DOHH2 (cell line): ENCODE measurements at regions not wholly inside any gene's neighbourhood (a gene's known extent, or its start where the extent isn't known, plus 50 kb on each side); places are given as distances from the start of the nearest gene placed in this dataset.
"Not testable (repeated sequence)": the region's sequence is repeated elsewhere in the genome, so short reads cannot be mapped to it uniquely, and the experiment has no call there.

Experiments used
- H3F3A ChIP-seq: fragments of 200-600 bp; sonication (generic), shearing (Covaris generic); 2 replicates; pipeline ENCODE4 v1.6.0; 2016; ENCODE audit warnings: antibody characterized with exemption, mild to moderate bottlenecking; ENCODE audit not compliant: control insufficient read depth, insufficient read depth
- H3K27ac ChIP-seq: fragments of 200-600 bp; sonication (generic); 2 replicates; pipeline ENCODE4 v1.5.1; 2014; ENCODE audit warnings: low read depth, mild to moderate bottlenecking, low read length, moderate library complexity
- H3K27me3 ChIP-seq: fragments of 200-600 bp; sonication (generic); 2 replicates; pipeline ENCODE4 v1.6.1; 2014; ENCODE audit warnings: mild to moderate bottlenecking, low read length, mixed read lengths; ENCODE audit not compliant: control insufficient read depth
- H3K36me3 ChIP-seq: fragments of 200-600 bp; sonication (generic); 2 replicates; pipeline ENCODE4 v1.6.1; 2014; ENCODE audit warnings: mild to moderate bottlenecking, low read length, moderate library complexity, mixed read lengths; ENCODE audit not compliant: control insufficient read depth
- H3K4me1 ChIP-seq: fragments of 200-600 bp; sonication (generic); 2 replicates; pipeline ENCODE4 v1.6.1; 2014; ENCODE audit warnings: mild to moderate bottlenecking, low read length, mixed read lengths; ENCODE audit not compliant: control insufficient read depth
- H3K4me2 ChIP-seq: fragments of 200-600 bp; sonication (generic); 2 replicates; pipeline ENCODE4 v1.6.0; 2014; ENCODE audit warnings: mild to moderate bottlenecking, low read length, moderate library complexity
- H3K4me3 ChIP-seq: fragments of 200-600 bp; sonication (generic); 2 replicates; pipeline ENCODE4 v1.5.1; 2014; ENCODE audit warnings: mild to moderate bottlenecking, low read length, mixed read lengths
- H3K79me2 ChIP-seq: fragments of 200-600 bp; sonication (generic); 2 replicates; pipeline ENCODE4 v1.6.1; 2014; ENCODE audit warnings: mild to moderate bottlenecking, low read length, mixed read lengths; ENCODE audit not compliant: control insufficient read depth
- H3K9me2 ChIP-seq: fragments of 200-600 bp; sonication (generic); replicated peaks from 2 replicates; pipeline ENCODE4 v1.6.1; 2014; ENCODE audit warnings: mild to moderate bottlenecking, low read length, mixed read lengths; ENCODE audit not compliant: control insufficient read depth
- H3K9me3 ChIP-seq: fragments of 200-600 bp; sonication (generic); 2 replicates; pipeline ENCODE4 v1.6.1; 2014; ENCODE audit warnings: antibody characterized with exemption, low read length, mixed read lengths; ENCODE audit not compliant: control insufficient read depth, insufficient read depth
- H4K20me1 ChIP-seq: fragments of 200-600 bp; sonication (generic); 2 replicates; pipeline ENCODE4 v1.6.0; 2014; ENCODE audit warnings: low read depth, mild to moderate bottlenecking, antibody characterized with exemption, low read length, moderate library complexity; ENCODE audit not compliant: control insufficient read depth, insufficient read depth
- EZH2phosphoT487 ChIP-seq: fragments of 200-600 bp; sonication (generic); IDR thresholded peaks from 2 replicates; pipeline ENCODE4 v1.6.1; 2017; ENCODE audit warnings: borderline replicate concordance, mild to moderate bottlenecking, antibody characterized with exemption, low read length, moderate library complexity, mixed read lengths
- TF ChIP-seq, protein P1 (sequence below): fragments of 200-600 bp; sonication (generic); IDR thresholded peaks from one replicate; pipeline ENCODE4 v1.5.1; 2014; ENCODE audit warnings: antibody characterized with exemption, mild to moderate bottlenecking, low read depth, low read length; ENCODE audit not compliant: poor library complexity, severe bottlenecking

GRCh38 chr5:97234380-97234779 is 51.3 kb upstream of the RIOK2 start:
- not testable (repeated sequence) for H4K20me1 ChIP-seq, H3K9me2 ChIP-seq, H3F3A ChIP-seq, H3K27ac ChIP-seq, H3K4me3 ChIP-seq, H3K4me2 ChIP-seq, H3K79me2 ChIP-seq, H3K4me1 ChIP-seq, H3K36me3 ChIP-seq, H3K27me3 ChIP-seq, H3K9me3 ChIP-seq

DNA sequence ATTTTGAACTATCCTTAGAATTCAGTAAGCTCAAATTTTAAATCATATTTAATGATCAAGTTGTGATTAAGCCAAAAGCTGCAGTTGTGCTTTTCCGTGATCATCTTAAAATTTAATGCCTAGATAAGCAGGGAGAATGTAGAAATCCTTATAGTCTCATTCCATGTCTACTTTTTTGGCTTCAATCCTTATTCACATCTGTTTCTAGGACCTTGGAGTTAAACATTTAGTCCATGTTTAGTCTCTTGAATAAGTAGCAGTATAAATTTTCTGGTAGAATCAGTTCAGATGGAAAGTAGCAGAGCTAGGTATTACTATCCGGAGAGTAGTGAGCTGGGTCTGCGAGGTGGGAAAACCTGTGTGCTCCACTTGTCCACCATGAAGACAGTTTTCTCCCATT is 59.3 kb upstream of the RIOK2 start:
- H3K9me2 ChIP-seq: no peaks in the 10 kb centered on the region
- no peak overlapping the region for H3K27ac ChIP-seq
- H3K4me3 ChIP-seq: no peak overlapping the region
- no peaks in the 10 kb centered on the region for H3K27me3 ChIP-seq
- H3K4me1 ChIP-seq: no peaks in the 10 kb centered on the region
- no peak overlapping the region for H3K4me2 ChIP-seq
- no peaks in the 10 kb centered on the region for H3K36me3 ChIP-seq
- no peaks in the 10 kb centered on the region for H3K79me2 ChIP-seq
- TF ChIP-seq, protein P1, sequence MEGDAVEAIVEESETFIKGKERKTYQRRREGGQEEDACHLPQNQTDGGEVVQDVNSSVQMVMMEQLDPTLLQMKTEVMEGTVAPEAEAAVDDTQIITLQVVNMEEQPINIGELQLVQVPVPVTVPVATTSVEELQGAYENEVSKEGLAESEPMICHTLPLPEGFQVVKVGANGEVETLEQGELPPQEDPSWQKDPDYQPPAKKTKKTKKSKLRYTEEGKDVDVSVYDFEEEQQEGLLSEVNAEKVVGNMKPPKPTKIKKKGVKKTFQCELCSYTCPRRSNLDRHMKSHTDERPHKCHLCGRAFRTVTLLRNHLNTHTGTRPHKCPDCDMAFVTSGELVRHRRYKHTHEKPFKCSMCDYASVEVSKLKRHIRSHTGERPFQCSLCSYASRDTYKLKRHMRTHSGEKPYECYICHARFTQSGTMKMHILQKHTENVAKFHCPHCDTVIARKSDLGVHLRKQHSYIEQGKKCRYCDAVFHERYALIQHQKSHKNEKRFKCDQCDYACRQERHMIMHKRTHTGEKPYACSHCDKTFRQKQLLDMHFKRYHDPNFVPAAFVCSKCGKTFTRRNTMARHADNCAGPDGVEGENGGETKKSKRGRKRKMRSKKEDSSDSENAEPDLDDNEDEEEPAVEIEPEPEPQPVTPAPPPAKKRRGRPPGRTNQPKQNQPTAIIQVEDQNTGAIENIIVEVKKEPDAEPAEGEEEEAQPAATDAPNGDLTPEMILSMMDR: no peak
- TF ChIP-seq EZH2phosphoT487: no peak
- H4K20me1 ChIP-seq: no peaks in the 10 kb centered on the region
- no peaks in the 10 kb centered on the region for H3F3A ChIP-seq
- H3K9me3 ChIP-seq: no peaks in the 10 kb centered on the region

DNA sequence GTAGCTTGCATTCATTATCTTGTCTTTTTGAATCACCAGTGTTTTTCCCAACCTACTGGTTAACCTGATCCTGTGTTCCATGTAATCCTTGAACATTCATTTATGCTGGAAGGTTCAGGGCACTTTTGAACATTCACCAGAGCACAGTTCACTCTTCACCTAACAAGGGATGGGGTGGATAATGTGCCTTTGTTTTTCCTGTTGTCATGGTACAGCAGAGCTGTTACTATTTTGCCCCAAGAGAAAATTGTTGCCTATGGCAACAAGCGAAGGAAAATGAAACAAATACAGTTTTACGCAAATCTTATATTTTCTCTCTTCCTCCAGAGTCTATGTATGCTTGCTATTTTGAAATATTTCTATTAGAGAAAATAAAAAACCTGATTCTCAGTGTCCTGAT is 60.3 kb upstream of the RIOK2 start:
- Histone ChIP-seq H3K36me3 (no peaks in the 10 kb centered on the region), H3K4me2 (no peak overlapping the region), H3K27ac (no peak overlapping the region), H3F3A (no peaks in the 10 kb centered on the region), H4K20me1 (no peaks in the 10 kb centered on the region), H3K27me3 (no peaks in the 10 kb centered on the region), H3K4me3 (no peak overlapping the region), H3K9me3 (no peaks in the 10 kb centered on the region), H3K79me2 (no peaks in the 10 kb centered on the region), H3K4me1 (no peaks in the 10 kb centered on the region), H3K9me2 (no peaks in the 10 kb centered on the region)
- TF ChIP-seq, protein P1: no peak
- TF ChIP-seq EZH2phosphoT487: no peak

GRCh38 chr5:97245386-97245785 is 62.3 kb upstream of the RIOK2 start:
- H3K27ac ChIP-seq: no peak overlapping the region

More at GRCh38 chr5:97245386-97245785, 62.3 kb upstream of the RIOK2 start:
- Histone ChIP-seq H4K20me1 (no peaks in the 10 kb centered on the region), H3K4me1 (no peaks in the 10 kb centered on the region), H3K4me2 (no peak overlapping the region), H3K36me3 (no peaks in the 10 kb centered on the region), H3F3A (no peaks in the 10 kb centered on the region), H3K9me2 (no peaks in the 10 kb centered on the region), H3K27me3 (no peaks in the 10 kb centered on the region), H3K9me3 (no peaks in the 10 kb centered on the region), H3K79me2 (no peaks in the 10 kb centered on the region), H3K4me3 (no peak overlapping the region)
- TF ChIP-seq EZH2phosphoT487: no peak
- TF ChIP-seq, protein P1: no peak
